ENCODE measurements at regions not wholly inside any gene's neighbourhood (a gene's known extent, or its start where the extent isn't known, plus 50 kb on each side); places are given as distances from the start of the nearest gene placed in this dataset.

DNA sequence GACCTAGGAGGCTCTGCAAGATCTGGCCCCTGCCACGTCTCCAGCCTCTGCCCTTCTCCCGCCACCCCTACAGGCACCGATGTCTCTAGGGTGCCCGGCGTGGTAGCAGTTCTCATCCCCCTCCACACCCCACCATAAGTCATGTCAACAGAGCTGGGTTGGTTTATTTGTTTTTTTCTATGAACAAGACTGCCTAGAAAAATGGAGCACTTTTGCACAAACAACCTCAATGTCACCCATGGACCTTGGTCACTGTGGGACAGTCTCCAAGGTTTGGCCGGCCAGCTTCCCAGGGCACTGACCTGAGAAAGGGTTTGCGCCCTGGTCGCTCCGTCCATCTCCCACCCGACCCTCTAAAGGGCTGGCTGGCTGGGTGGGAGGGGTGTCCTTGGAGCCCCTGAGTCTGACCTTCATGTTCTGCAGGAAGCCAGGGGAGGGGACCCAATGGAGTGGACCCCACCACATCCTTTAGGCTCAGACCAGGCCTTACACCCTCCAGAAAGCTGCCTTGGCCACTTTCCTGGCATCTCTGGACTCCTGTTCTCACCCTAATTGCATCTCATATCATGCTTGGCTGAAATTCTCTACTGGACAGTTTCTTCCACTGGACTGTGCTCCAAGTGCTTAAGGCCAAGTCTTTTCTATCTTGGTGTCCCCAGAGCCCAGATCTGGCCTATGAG, 104.8 kb upstream of the PTPN1 start:
- TF ChIP-seq CTCF (IDR thresholded peaks at IDR 0.05) (no peak), POLR2A (IDR thresholded peaks at IDR 0.05) (no peak)

Measured in right lobe of liver (tissue), 4 donors.